T1000 (cell line): ENCODE measurements at regions not wholly inside any gene's neighbourhood (a gene's known extent, or its start where the extent isn't known, plus 50 kb on each side); places are given as distances from the start of the nearest gene placed in this dataset.
"Not testable (repeated sequence)": the region's sequence is repeated elsewhere in the genome, so short reads cannot be mapped to it uniquely, and the experiment has no call there.

Experiments
- DNase-seq: peaks from one replicate; lab custom pipeline; 2025; ENCODE audit warnings: mixed read lengths; lab: John Stamatoyannopoulos, UW

- DNase-seq, result no peak
Observed at GRCh38 chr18:34942276-34942675, 98.9 kb upstream of the MAPRE2 start.

- no peak for DNase-seq
Observed at GRCh38 chr18:34942975-34943374, 98.2 kb upstream of the MAPRE2 start.

DNA sequence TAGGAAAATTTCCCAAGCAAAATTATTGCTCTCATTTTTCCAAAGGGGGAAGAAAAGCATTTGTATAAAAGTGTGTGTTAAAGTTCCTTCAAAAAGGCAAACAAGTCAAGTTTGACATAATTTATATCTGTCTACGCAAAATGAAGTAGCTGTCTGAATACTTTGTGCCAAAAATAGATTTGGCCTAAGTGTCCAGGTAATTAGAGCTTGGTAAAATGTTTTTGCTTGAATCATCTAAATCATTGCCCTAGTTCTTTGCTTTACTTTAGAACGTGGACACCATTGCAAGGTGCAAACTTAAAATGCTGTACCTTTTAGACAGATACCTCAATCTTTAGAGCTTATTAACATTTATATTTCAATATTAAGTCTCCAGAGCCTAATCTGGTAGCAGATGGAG lies 97.6 kb upstream of the MAPRE2 start:
- no peak for DNase-seq

DNA sequence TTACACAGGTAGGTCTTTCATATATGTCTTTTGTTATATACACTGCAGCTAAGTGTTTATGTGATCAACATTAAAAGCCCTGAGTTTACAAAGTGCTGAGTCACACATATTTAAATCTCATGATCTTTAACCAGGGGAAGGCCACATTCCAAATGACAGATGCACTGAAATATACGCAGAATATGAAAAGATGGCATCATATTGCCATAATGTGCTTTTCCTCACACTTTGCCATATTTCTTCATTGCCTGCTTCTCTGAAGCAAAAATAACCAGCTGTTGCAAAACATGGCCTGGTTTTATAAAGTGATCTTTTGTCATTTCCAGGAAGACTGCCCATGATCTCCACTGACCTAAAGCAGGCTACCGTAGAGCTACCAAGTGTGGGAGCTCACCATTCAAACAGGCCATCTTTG lies 93.5 kb upstream of the MAPRE2 start:
- DNase-seq, result no peak

GRCh38 chr18:34951625-34952379 lies 89.4 kb upstream of the MAPRE2 start:
- no peak for DNase-seq

DNA sequence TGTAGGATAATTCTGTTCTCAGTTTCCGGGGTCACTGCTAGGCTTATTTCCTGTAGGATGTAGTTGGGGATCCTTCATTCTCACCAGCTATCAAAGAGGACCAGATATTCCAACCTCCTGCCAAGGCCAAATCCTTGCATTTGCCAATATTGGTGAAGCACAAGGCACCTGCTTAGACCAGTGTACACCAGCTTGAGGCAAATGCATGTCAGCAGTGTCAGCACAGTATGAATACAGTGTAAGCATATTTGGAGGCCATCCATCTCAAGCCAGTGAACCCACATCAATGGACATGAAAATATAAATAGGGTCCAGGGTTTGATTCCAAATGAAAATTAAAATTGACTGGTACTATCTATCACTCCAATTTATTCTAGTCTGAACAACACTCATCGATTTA lies 88.0 kb upstream of the MAPRE2 start:
- DNase-seq, result no peak

DNA sequence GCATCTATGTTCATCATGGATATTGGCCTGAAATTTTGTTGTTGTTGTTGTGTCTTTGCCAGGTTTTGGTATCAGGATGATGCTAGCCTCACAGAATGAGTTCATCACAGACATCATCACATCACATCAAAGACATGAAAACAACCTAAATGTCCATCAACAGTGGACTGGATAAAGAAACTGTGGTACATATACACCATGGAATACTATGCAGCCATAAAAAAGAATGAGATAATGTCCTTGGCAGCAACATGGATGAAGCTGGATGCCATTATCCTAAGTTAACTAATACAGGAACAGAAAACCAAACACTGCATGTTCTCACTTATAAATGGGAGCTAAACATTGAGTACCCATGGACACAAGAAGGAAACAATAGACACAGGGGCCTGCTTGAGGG lies 85.7 kb upstream of the MAPRE2 start:
- DNase-seq, result not testable (repeated sequence)

DNA sequence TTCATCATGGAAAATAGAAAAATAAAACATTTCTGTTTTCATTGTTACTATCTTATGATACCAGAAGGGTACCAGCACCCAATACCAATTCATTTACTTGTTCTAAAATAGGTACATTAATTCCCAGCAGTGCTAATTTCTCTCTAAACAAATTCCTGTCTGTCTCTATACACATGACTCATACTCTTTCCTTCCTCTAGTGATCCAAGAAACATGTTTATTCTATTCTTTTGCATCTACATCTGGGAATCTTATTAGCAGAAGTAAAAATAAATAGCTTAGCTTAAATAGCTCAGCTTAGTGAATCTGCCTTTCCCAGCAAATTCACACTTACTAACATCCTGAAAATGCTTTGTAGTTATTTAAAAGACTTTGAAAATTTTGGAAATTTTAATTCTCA lies 84.5 kb upstream of the MAPRE2 start:
- DNase-seq, result no peak

DNA sequence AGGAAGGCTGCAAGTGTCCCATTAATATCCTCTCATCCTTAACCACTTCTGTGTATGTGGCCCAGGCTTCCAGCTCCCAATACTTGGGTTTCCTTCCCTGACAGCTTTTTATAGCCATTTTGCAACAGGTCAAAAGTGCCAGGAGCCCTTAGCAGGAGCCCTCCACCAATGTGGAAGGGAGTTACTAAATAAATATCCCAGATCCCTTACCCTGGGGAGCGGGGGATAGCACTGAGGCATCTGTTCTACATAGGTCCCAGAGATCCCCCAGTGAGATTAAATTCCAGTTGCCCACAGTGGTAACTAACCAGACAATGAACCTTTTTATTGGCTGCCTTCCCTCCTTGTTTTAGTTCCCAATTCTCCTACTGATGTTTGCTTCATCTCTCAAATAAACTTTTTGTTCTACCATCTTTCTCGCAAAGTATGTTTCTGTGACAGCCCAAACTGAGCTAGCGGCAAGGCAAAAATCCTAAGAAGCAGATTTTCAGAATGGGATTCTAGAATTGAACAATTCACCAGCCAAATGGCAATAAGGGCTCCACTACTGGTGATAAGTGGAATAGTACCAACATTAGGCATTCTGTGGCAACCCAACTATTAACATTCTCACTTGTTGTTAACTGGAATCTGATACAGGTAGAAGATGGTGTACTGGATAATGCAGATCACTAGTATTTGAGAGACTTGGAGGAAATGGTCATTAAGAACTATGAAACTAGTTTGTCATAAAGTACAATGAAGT lies 83.9 kb upstream of the MAPRE2 start:
- no peak for DNase-seq

DNA sequence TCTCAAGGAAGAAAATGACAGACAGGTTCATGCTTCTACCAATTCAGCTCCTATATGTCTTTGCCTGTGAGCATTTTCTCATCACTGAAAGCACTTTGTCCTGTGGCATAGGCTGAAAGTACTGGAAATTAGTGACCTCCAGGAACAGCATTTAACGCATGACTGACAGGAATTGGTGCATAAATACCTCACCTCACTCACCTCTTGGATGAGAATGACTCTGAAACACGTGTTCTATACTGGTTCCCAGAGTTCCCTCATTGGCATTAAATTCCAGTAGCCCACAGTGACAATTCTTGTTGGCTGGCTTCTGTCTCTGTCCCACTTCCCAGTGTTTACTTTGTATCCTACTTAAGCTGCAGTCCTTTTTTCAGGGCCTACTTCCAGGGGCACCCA lies 83.4 kb upstream of the MAPRE2 start:
- no peak for DNase-seq

DNA sequence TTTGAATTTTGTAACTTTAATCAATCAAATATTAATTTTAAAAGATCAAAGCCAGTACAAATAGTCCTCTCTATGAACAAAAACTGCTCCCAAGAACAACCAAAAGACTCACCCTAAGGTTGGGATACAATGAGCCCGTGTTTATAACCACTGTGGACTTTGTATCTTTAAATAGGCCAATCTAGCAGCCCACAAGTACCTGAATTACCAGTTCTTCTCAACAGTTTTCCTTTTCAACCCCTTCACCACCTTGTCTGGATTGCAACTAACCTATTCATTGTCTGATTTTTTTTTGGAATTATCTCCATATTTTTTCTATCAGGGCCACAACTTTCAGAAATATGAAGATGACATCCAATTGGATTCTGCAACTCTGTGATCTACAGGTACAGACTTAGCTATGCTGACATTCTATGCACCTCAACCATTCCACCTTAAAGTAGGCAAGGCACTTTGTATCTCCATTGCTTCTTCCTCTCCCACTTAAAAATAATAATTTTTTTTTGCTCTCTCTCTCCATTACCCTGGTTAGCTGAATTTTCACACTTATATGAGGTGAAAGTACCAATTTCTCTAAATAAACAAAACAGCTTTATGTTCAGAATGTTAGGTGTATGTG lies 81.9 kb upstream of the MAPRE2 start:
- no peak for DNase-seq

GRCh38 chr18:34959989-34960388 lies 81.2 kb upstream of the MAPRE2 start:
- no peak for DNase-seq

- no peak for DNase-seq
Observed at GRCh38 chr18:34965108-34965507, 76.1 kb upstream of the MAPRE2 start.

GRCh38 chr18:34965566-34965965 lies 75.6 kb upstream of the MAPRE2 start:
- no peak for DNase-seq

GRCh38 chr18:34970106-34970505 lies 71.1 kb upstream of the MAPRE2 start:
- DNase-seq, result no peak

- no peak for DNase-seq
Observed at GRCh38 chr18:34971313-34971712, 69.9 kb upstream of the MAPRE2 start.

DNA sequence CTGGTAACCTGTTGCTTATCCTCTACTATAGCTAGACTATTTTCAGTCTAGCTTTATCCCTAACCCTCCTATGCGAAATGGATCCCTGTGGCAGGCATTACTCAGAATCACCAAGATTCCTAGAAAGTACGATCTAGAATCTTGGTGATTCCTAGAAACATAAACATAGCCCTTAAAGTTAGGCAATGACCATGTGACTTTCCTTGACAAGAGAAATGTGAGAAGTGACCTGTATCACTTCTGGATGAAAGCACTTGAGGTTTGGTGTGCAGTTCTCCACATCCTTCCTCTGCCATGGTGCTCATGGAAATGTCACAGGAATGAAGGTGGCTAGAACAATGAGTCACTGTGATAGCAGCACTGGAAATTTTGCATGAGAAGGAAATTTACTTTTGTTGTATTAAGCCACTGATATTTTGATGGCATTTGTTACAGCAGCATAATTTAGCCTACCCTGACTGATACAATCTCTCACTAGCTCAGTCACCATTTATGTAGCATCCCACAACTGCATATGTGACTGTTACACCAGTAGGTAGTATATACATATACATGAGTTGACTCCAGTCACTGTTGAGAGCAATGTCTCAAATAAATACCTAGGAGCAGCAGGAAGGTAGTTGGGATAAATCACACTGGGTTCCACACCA lies 68.3 kb upstream of the MAPRE2 start:
- DNase-seq, result no peak

GRCh38 chr18:34976123-34976522 lies 65.1 kb upstream of the MAPRE2 start:
- DNase-seq, result no peak

DNA sequence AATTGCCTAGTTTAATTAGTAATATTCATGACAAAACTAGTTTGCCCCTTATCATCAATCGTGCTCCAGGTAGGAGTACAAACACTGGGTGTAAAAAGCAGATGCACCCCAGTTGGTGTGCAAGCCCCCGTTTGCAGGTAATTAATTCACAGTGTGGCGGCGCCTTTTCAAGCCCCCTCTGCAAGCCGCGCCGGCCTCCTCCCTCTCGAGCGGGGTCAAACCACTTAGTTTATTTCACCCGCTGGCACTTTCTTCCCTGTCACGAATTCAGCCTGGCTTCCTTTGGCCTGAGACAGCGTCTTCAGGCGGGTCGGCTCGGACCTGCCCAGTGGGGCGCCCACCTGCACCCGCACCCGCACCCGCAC lies 64.7 kb upstream of the MAPRE2 start:
- no peak for DNase-seq

GRCh38 chr18:34976899-34977837 lies 64.0 kb upstream of the MAPRE2 start:
- no peak for DNase-seq

DNA sequence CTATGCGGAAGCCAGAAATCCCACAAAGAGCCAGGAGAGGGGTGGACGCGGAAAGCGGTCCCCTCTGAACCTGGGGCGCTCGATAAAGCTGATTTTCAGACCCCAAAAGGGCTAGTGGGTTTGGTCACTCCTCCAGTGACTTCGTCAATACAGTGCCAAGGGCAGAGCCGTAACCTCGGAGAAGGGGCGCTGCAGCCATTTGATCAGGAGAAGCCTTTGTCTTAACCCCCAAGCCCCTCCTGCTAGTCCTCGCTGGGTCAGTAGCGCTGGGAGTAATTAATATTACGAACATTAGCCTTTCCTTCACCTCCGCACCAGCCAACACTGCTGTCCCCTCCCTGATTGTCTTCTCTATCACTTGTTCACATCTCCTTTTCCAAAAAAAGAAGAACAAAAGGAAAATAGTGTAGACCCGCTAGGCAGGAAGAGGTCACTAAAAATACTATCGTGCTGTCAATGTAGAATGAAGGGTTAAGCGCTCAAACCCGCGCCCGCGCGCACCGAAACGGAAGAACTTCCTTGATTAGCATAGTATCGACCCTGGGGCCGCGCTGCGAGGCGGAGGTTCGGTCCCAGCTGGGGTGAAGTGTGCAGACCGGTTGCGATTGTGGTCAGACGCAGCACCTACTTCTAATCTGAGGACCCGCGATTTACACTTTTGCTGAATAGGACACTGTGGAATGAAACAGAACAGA lies 63.2 kb upstream of the MAPRE2 start:
- DNase-seq, result no peak
